Natural killer cell (primary cell): ENCODE measurements at regions not wholly inside any gene's neighbourhood (a gene's known extent, or its start where the extent isn't known, plus 50 kb on each side); places are given as distances from the start of the nearest gene placed in this dataset.

Experiments used
- ATAC-seq, 3 donors: fragments of 150-1000 bp in 2 of 3; fragments of 200-7000 bp in 1 of 3; cut with Tn5 transposase; 1 replicate in 1 of 3; 2 replicates in 2 of 3; pipeline ENCODE4 v1.10.0; 2021; ENCODE audit warnings: mild to moderate bottlenecking in 2 of 3, moderate library complexity in 2 of 3
- DNase-seq, 2 donors: peaks; one replicate each; pipeline versions ENCODE4 v3.0.0 to v3.0.0-alpha.2; 2013 to 2021; ENCODE audit warnings: mixed read lengths in 1 of 2
- H3K27ac ChIP-seq: one replicate; pipeline ENCODE4 v1.5.1; 2013; ENCODE audit warnings: mild to moderate bottlenecking, low read length
- H3K27me3 ChIP-seq: one replicate; pipeline ENCODE4 v1.6.1; 2013; ENCODE audit warnings: low read length; ENCODE audit not compliant: control insufficient read depth, insufficient read depth
- H3K36me3 ChIP-seq: one replicate; pipeline ENCODE4 v1.6.1; 2013; ENCODE audit warnings: low read length; ENCODE audit not compliant: control insufficient read depth, insufficient read depth
- H3K4me1 ChIP-seq: one replicate; pipeline ENCODE4 v1.6.1; 2013; ENCODE audit warnings: low read length; ENCODE audit not compliant: control insufficient read depth, insufficient read depth
- H3K4me3 ChIP-seq: one replicate; pipeline ENCODE4 v1.5.1; 2013; ENCODE audit warnings: low read length
- H3K9me3 ChIP-seq: one replicate; pipeline ENCODE4 v1.6.1; 2013; ENCODE audit warnings: low read length; ENCODE audit not compliant: control insufficient read depth, insufficient read depth
- H3K27ac Mint-ChIP-seq, 2 donors: one replicate each; pipeline ENCODE4 v1.8.0; 2022; ENCODE audit warnings: mild to moderate bottlenecking in 2 of 2, mixed read lengths in 2 of 2, moderate library complexity in 1 of 2
- H3K27me3 Mint-ChIP-seq, 2 donors: one replicate each; pipeline ENCODE4 v1.8.0; 2022; ENCODE audit warnings: low read depth in 2 of 2, mixed read lengths in 2 of 2
- H3K36me3 Mint-ChIP-seq: one replicate; pipeline ENCODE4 v1.8.0; 2022; ENCODE audit warnings: mixed read lengths
- H3K4me1 Mint-ChIP-seq, 2 donors: one replicate each; pipeline ENCODE4 v1.8.0; 2022; ENCODE audit warnings: mixed read lengths in 2 of 2
- H3K4me3 Mint-ChIP-seq: one replicate; pipeline ENCODE4 v1.8.0; 2022; ENCODE audit warnings: mild to moderate bottlenecking, moderate library complexity, mixed read lengths
- H3K9me3 Mint-ChIP-seq, 2 donors: one replicate each; pipeline ENCODE4 v1.8.0; 2022; ENCODE audit warnings: mixed read lengths in 2 of 2
- CTCF ChIP-seq: fragments of 200-600 bp; IDR thresholded peaks from one replicate; pipeline ENCODE4 v1.8.0; 2022; ENCODE audit warnings: antibody characterized with exemption
- WGBS: methylation state at CpG from one replicate; pipeline ENCODE4 v1.1.7; 2013; ENCODE audit warnings: missing lambda C conversion rate; ENCODE audit not compliant: insufficient coverage; 5-methylcytosine and 5-hydroxymethylcytosine counted together
- intact Hi-C: fragments of 100-400 bp; cut with micrococcal nuclease; formaldehyde crosslinking; loops from one replicate; pipeline ENCODE4 v1.14.2; 2022

- Histone ChIP-seq H3K36me3 (no peaks in the 10 kb centered on the region), H3K4me1 (no peaks in the 10 kb centered on the region), H3K27ac (no peak overlapping the region), H3K9me3 (no peaks in the 10 kb centered on the region), H3K4me3 (no peak overlapping the region), H3K27me3 (no peaks in the 10 kb centered on the region)
- Mint-ChIP-seq H3K4me3 (no peak overlapping the region), H3K27me3 (no peaks in the 10 kb centered on the region), H3K9me3 (peaks cover 2 to 8% of the 10 kb centered on the region in 2 donors), H3K27ac (no peak overlapping the region), H3K36me3 (no peaks in the 10 kb centered on the region), H3K4me1 (no peaks in the 10 kb centered on the region)
- intact Hi-C loops, result no loop called here
- WGBS, result 28% methylated on average over 1 of the region's 1 CpG
- DNase-seq, result no peak
- TF ChIP-seq CTCF, result no peak
- no peak for ATAC-seq
Measured at GRCh38 chr22:34344702-34345101, 424.4 kb upstream of the LARGE1 start.

- Mint-ChIP-seq H3K27ac (no peak overlapping the region), H3K4me1 (no peaks in the 10 kb centered on the region), H3K27me3 (no peaks in the 10 kb centered on the region), H3K36me3 (no peaks in the 10 kb centered on the region), H3K4me3 (no peak overlapping the region), H3K9me3 (peaks cover 6 to 11% of the 10 kb centered on the region in 2 donors)
- intact Hi-C loops, result no loop called here
- 71% methylated on average over 12 of the region's 12 CpGs for whole genome bisulfite sequencing
- Histone ChIP-seq H3K27ac (no peak overlapping the region), H3K36me3 (no peaks in the 10 kb centered on the region), H3K4me1 (no peaks in the 10 kb centered on the region), H3K4me3 (no peak overlapping the region), H3K9me3 (no peaks in the 10 kb centered on the region), H3K27me3 (no peaks in the 10 kb centered on the region)
- ATAC-seq, result no peak
- no peak for TF ChIP-seq CTCF
- DNase-seq, result no peak
Measured at GRCh38 chr22:34354071-34354817, 434.0 kb upstream of the LARGE1 start.

GRCh38 chr22:34356481-34356880 lies 436.2 kb upstream of the LARGE1 start:
- no peaks in the 10 kb centered on the region for H3K4me1 Mint-ChIP-seq
- DNase-seq (no peak), ATAC-seq (no peak)
- Histone ChIP-seq H3K4me1 (no peaks in the 10 kb centered on the region), H3K9me3 (no peaks in the 10 kb centered on the region), H3K36me3 (no peaks in the 10 kb centered on the region), H3K27me3 (no peaks in the 10 kb centered on the region), H3K4me3 (no peak overlapping the region), H3K27ac (no peak overlapping the region)
- H3K27ac Mint-ChIP-seq, result no peak overlapping the region
- no peaks in the 10 kb centered on the region for H3K27me3 Mint-ChIP-seq
- peaks cover 4 to 11% of the 10 kb centered on the region in 2 donors for H3K9me3 Mint-ChIP-seq
- intact Hi-C loops, result no loop called here
- 60% methylated on average over 1 of the region's 1 CpG for WGBS
- TF ChIP-seq CTCF, result no peak
- H3K4me3 Mint-ChIP-seq, result no peak overlapping the region
- no peaks in the 10 kb centered on the region for H3K36me3 Mint-ChIP-seq

GRCh38 chr22:34370711-34371110 lies 450.4 kb upstream of the LARGE1 start:
- no peak overlapping the region for H3K4me3 Mint-ChIP-seq
- intact Hi-C loops, result no loop called here
- Histone ChIP-seq H3K36me3 (no peaks in the 10 kb centered on the region), H3K4me3 (no peak overlapping the region), H3K27ac (no peak overlapping the region), H3K27me3 (no peaks in the 10 kb centered on the region), H3K9me3 (no peaks in the 10 kb centered on the region), H3K4me1 (no peaks in the 10 kb centered on the region)
- 68% methylated on average over 2 of the region's 2 CpGs for WGBS
- DNase-seq (no peak), ATAC-seq (no peak)
- peaks cover 7 to 21% of the 10 kb centered on the region in 2 donors for H3K9me3 Mint-ChIP-seq
- no peaks in the 10 kb centered on the region for H3K27me3 Mint-ChIP-seq
- H3K36me3 Mint-ChIP-seq, result peaks cover 7% of the 10 kb centered on the region
- no peak for TF ChIP-seq CTCF
- H3K4me1 Mint-ChIP-seq, result no peaks in the 10 kb centered on the region
- no peak overlapping the region for H3K27ac Mint-ChIP-seq
